ENCODE measurements at regions not wholly inside any gene's neighbourhood (a gene's known extent, or its start where the extent isn't known, plus 50 kb on each side); places are given as distances from the start of the nearest gene placed in this dataset.

GRCh38 chr2:208568203-208568602 lies 161.6 kb downstream of the PTH2R start:
- no peaks in the 10 kb centered on the region for H3K79me1 ChIP-seq (ENCODE audit: low read depth, low read length)
- no peak overlapping the region for H2BK5ac ChIP-seq (ENCODE audit: low read depth, low read length)
- H2AFZ ChIP-seq (ENCODE audit: low read length), result no peak overlapping the region
- H3K27ac ChIP-seq (ENCODE audit: low read depth, low read length), result no peak overlapping the region
- no peaks in the 10 kb centered on the region for H3K23me2 ChIP-seq (ENCODE audit: low read depth, low read length)
- H3K23ac ChIP-seq (ENCODE audit: insufficient read length), result no peak overlapping the region
- no peaks in the 10 kb centered on the region for H3K9me3 ChIP-seq (ENCODE audit: insufficient read depth in 2 of 2, low read depth in 1 of 2, low read length in 1 of 2)
- H4K5ac ChIP-seq (ENCODE audit: insufficient read length, low read depth, low read length), result no peak overlapping the region
- no peak overlapping the region for H2BK20ac ChIP-seq (ENCODE audit: low read length)
- H3K4ac ChIP-seq (replicated peaks; ENCODE audit: insufficient read length, low read depth, low read length), result no peak overlapping the region
- H2BK120ac ChIP-seq (replicated peaks; ENCODE audit: low read depth, low read length), result no peak overlapping the region
- DNase-seq (ENCODE audit: low read depth in 1 of 2, low spot score in 2 of 2) (no peak), FAIRE-seq (no peak)
- no peak overlapping the region for H4K91ac ChIP-seq (replicated peaks; ENCODE audit: insufficient read length, low read length)
- ChIA-PET CTCF (ENCODE audit: partially characterized antibody) (no interaction called here), POLR2A (ENCODE audit: partially characterized antibody) (no interaction called here)
- no peak overlapping the region for H3K4me3 ChIP-seq (ENCODE audit: extremely low read depth in 1 of 4, insufficient read depth in 2 of 4, low read depth in 3 of 4, low read length in 4 of 4)
- no peak overlapping the region for H2BK12ac ChIP-seq (ENCODE audit: low read depth, low read length)
- H3K79me2 ChIP-seq (ENCODE audit: control insufficient read depth in 1 of 2, insufficient read depth in 2 of 2, low read length in 2 of 2), result no peaks in the 10 kb centered on the region
- H4K20me1 ChIP-seq (replicated peaks in 1 of 2; ENCODE audit: control insufficient read depth in 1 of 2, insufficient read depth in 2 of 2, low read length in 2 of 2), result no peaks in the 10 kb centered on the region
- 82% methylated on average over 3 of the region's 3 CpGs; no CpG with 5 or more reads in 1 of the 2 experiments for WGBS, 2 experiments (ENCODE audit: extremely low coverage in 1 of 2, insufficient coverage in 1 of 2, insufficient read length in 1 of 2, insufficient replicate concordance in 2 of 2, low coverage in 1 of 2, low lambda C conversion rate in 2 of 2, missing lambda C conversion rate in 1 of 2)
- no peaks in the 10 kb centered on the region for H3K36me3 ChIP-seq (ENCODE audit: control insufficient read depth in 2 of 4, insufficient read depth in 4 of 4, low read length in 3 of 4)
- H3K18ac ChIP-seq (ENCODE audit: extremely low read depth, low read length), result no peak overlapping the region
- no peak overlapping the region for H3K14ac ChIP-seq (ENCODE audit: insufficient read length)
- no peak overlapping the region for H3K4me2 ChIP-seq (ENCODE audit: insufficient read depth in 1 of 2, low read depth in 2 of 2, low read length in 2 of 2)
- H3K27me3 ChIP-seq (replicated peaks in 1 of 4; ENCODE audit: control insufficient read depth in 3 of 4, extremely low read depth in 1 of 4, insufficient read depth in 3 of 4, low read length in 3 of 4), result no peaks in the 10 kb centered on the region
- TF ChIP-seq SP4 (IDR thresholded peaks at IDR 0.05; ENCODE audit: low read length), result no peak
- TF ChIP-seq RAD21 (IDR thresholded peaks at IDR 0.05 in 1 of 2, conservative IDR thresholded peaks at IDR 0.05 in 1 of 2; ENCODE audit: low read depth in 2 of 2, low read length in 2 of 2), result no peak
- TF ChIP-seq ATF3 (IDR thresholded peaks at IDR 0.05; ENCODE audit: insufficient read depth, low read depth, low read length), result no peak
- TF ChIP-seq GABPA (IDR thresholded peaks at IDR 0.05; ENCODE audit: borderline replicate concordance, insufficient read depth, low read length), result no peak
- TF ChIP-seq HDAC2 (IDR thresholded peaks at IDR 0.05; ENCODE audit: borderline replicate concordance in 1 of 2, low read depth in 2 of 2, low read length in 2 of 2), result no peak
- TF ChIP-seq EP300 (IDR thresholded peaks at IDR 0.05; ENCODE audit: borderline replicate concordance in 1 of 2, low read depth in 2 of 2, low read length in 2 of 2), result no peak
- no peak for TF ChIP-seq BRCA1 (IDR thresholded peaks at IDR 0.05; ENCODE audit: low read depth, low read length)
- TF ChIP-seq PHF8 (conservative IDR thresholded peaks at IDR 0.05; ENCODE audit: low read depth, low read length), result no peak
- TF ChIP-seq SIX5 (IDR thresholded peaks at IDR 0.05; ENCODE audit: low read depth, low read length), result no peak
- no peak for TF ChIP-seq BACH1 (IDR thresholded peaks at IDR 0.05; ENCODE audit: low read length)
- no peak for TF ChIP-seq KDM1A (IDR thresholded peaks at IDR 0.05; ENCODE audit: borderline replicate concordance, low read length)
- no peak for TF ChIP-seq RFX5 (IDR thresholded peaks at IDR 0.05; ENCODE audit: borderline replicate concordance, low read depth, low read length)
- no peak for TF ChIP-seq SIRT6 (IDR thresholded peaks at IDR 0.05; ENCODE audit: low read length)
- H2BK15ac ChIP-seq (ENCODE audit: low read length), result no peak overlapping the region
- H3K56ac ChIP-seq (replicated peaks; ENCODE audit: insufficient read length, low read depth, low read length), result no peak overlapping the region
- no peak overlapping the region for H4K8ac ChIP-seq (ENCODE audit: extremely low read depth, insufficient read depth, low read length)
- no peak overlapping the region for H2AK5ac ChIP-seq (ENCODE audit: low read depth, low read length)
- H3K4me1 ChIP-seq (replicated peaks in 1 of 4; ENCODE audit: control insufficient read depth in 3 of 4, insufficient read depth in 4 of 4, low read length in 3 of 4), result peaks cover 0 to 3% (median 1%) of the 10 kb centered on the region in 4 experiments; a peak in 2 of 7 replicates
- H3K9ac ChIP-seq (replicated peaks in 1 of 4; ENCODE audit: extremely low read depth in 1 of 4, low read depth in 3 of 4, low read length in 3 of 4), result no peak overlapping the region
